GM19328 (cell line): ENCODE measurements at regions not wholly inside any gene's neighbourhood (a gene's known extent, or its start where the extent isn't known, plus 50 kb on each side); places are given as distances from the start of the nearest gene placed in this dataset.
"Not testable (repeated sequence)": the region's sequence is repeated elsewhere in the genome, so short reads cannot be mapped to it uniquely, and the experiment has no call there.

Source experiments
- ATAC-seq: cut with Tn5 transposase; IDR thresholded peaks from one replicate; pipeline ENCODE4 v1.9.1; 2021; ENCODE audit warnings: mild to moderate bottlenecking, moderate library complexity; ENCODE audit not compliant: unreplicated experiment

DNA sequence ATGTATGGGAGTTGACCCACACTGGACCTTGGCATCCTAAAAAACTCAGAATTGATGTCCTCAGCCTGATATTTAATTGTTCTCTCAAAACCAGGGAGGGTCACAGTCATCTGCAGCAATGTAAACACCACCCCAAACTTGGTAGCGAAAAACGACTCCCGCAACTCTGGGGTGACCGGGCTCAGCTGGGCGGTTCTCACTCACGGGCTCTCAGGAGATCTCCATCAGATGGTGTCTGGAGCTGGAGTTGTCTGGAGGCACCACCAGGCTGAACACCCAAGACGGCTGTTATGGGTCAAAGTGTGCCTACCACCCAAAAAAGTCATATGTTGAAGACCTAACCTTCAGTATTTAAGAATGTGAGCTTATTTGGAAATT lies 50.9 kb upstream of the NXT1 start:
- ATAC-seq, result no peak

- ATAC-seq, result no peak
These were observed 51.5 kb upstream of the NXT1 start for GRCh38 chr20:23298926-23299672.

GRCh38 chr20:23298155-23298554 lies 52.4 kb upstream of the NXT1 start:
- no peak for ATAC-seq

DNA sequence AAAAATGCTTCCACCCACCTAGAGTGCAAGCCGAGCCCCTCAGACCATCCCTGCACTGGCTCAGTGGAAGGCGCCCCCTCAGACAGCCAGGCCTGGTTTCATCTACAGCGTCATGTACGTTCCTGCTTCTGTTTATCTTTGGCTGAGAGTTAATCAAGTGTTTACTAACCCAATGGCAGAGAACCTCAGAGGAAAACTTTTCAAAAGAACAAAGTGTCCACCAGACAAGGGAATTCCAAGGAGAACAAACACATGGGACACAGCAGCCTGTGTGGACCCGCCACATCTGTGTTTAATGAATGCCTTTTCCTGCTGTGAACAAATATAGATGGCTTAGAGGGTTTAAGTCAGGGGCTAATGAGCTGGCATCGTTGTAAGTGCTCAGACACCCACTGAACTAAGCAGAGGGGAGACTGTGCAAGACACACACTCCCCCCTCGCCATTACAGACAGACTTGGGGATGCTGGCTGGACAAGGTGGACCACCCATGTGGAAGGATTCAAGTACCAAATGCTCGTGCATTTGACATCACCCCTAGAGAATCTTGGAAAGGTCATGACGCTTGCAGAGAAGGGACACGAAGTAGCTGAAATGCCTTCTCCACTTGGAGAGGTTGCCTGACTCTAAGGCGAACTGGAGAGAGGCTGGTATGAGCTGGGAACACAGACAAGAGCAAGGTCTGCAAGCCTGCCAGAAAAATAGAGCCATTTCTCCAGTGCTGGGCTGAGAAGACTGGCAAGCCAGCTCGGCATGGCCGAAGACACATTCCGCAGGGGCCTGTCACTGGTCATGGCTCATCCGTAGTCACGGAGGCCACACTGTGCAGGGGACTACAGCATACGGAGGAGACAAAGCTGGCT lies 53.5 kb upstream of the NXT1 start:
- no peak for ATAC-seq

GRCh38 chr20:23295934-23296333 lies 54.7 kb upstream of the NXT1 start:
- ATAC-seq, result no peak

DNA sequence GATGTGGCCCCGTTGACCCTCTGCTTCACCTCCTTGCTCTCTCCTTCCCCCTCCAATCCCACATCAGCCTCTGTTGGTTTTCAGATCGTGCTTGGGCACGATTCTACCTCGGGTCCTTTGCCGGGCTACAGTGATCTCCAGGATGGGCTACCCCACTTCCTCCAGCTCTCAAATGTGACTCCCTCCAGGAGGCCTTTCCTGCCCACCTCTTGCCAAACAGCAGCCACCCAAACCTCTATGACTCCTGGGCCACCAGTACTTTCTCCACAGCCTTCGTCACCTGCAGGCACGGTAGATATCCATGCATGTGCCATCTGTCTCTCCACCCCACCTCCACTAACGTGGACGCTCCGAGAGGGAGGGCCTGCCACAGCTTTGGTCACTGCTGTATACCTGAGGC lies 55.9 kb upstream of the NXT1 start:
- no peak for ATAC-seq

DNA sequence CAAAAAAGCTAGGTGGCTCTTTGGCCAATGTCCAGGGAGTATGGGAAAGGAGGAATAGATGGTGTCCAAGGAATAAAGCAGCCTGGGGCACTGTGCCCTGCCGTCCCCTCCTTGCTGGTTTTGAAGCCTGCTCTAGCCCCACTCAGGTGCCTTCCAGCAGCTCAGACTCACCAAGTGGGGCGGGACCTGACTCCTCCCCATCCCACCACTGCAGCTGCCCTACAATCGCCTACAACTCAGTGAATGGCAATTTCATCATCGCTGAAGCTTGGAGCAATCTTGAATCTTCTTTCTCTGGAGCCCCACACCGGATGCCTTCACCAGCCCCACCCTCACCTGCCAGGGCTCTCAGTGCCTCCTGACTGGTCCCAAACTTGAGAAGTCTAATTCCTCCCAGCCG lies 56.4 kb upstream of the NXT1 start:
- ATAC-seq, result no peak

GRCh38 chr20:23293689-23294088 lies 56.9 kb upstream of the NXT1 start:
- ATAC-seq, result no peak

DNA sequence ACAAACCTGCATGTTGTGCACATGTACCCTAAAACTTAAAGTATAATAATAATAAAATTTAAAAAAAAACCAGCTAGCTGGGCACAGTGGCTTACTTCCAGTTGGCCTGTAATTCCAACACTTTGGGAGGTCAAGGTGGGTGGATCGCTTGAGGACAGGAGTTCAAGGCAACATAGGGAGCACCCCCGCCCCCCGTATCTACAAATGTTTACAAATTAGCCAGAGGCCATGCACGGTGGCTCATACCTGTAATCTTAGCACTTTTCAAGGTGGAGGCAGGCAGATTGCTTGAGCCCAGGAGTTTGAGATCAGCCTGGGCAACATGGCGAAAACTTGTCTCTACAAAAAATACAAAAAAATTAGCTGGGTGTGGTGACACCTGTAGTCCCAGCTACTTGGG lies 58.3 kb upstream of the NXT1 start:
- not testable (repeated sequence) for ATAC-seq

DNA sequence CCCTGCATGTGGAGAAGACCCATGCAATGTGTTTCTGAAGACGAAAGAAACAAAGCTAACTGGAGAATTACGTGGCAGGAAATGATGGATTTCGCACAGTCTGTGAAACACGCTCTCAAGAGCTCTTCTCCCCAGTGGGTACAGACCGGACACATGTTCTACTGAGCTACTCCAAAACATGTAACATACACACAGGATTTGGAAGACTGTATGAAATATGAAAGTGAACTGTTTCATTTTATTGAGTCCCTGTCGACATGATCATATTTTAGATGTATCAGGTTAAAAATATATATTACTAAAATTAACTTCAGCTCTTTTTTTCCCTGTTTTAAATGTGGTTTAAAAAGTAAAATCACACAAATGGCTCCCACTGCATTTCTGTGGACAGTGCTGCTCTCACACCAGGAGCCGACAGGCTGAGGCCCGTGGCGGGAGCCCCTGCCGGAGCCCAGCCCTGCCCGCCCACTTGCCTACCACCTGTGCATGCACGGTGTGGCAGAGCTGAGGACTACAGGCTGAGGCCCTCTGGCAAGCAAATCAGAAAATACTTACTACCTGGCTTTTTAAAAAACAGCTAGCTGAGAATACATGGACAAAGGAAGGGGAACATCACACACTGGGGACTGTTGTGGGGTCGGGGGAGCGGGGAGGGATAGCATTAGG lies 58.9 kb upstream of the NXT1 start:
- no peak for ATAC-seq

DNA sequence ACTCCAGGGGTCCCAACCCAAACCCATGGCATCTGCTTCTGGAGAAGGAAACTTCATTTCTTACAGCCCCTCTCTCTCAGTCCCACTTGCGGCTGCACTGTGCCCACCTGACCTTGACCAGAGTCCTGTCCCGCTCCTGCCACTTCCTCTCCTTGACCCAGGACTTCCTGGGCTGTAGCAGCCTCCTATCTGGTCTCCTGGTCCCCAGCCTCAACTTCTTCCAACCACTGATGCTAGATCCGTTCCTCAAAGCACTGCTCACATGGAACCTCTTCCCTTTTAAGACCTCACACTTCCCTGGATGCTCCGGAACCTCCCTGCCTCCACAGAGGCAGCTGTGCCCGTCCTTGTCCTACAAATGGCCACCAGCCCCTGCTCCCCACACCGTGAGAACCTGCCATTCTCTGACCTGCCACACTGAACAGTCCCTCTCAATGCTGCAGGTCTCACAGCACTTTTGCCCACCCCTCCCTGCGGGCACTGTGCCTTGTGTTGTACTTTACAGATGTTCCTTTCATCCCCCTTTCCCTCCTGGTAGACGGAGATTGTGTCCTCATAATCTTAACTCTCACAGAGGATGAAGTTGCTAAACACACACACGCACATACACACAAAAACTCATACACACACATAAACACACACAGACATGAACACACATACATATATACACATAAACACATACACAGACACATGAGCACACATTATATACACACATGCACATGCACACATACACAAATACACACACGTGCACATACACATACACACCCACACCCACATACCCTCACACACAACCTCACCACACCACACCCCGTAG lies 59.6 kb upstream of the NXT1 start:
- ATAC-seq, result no peak

DNA sequence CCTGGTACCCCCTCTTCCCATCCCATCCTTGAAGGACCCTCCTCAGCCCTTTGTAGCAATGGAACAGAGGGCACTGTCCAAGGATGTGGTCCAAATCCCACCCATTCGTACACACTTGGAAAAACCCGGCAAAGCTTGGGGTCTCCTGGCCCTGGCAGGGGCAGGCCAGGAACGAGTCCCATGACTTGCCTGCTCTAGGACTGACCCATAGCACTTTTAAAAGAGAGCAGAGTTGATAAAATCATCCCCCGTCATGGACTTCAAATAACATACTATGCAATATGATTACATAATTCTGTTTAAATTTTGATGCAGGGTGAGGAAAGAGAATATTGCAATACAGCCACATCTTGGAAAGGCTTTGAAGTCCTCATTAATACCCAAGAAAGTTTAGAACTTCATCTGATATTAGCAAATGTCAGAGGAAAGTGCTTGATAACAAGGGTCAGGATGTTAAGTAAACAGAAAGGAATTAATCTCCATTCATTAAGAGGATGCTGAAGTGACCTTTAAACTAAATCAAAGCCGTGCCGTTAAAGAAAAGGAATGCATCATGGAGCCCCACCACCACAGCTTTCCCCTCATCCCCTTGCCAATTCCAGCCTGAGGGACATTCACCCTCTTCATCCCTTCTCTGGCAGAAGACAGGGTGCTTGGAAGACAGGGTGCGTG lies 60.7 kb upstream of the NXT1 start:
- ATAC-seq, result no peak

DNA sequence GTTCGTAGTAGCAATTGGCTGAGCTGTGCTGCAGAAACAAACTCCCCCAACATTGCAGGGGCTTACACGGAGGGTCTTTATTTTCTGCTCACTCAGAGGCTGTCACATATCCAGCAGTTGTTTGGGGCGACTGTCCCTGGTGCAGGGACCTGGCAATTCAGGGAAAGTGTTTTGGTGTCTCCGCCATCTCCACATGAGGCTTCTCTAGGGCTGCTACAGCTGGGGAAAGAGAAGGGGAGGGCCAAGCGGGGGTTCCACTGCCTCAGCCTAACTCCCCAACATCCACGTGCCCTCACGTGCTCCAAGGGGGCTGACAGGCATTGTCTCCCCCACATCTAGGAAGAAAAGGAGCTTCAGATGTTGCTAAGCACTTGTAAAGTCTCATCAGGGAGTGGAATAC lies 61.3 kb upstream of the NXT1 start:
- no peak for ATAC-seq

GRCh38 chr20:23287354-23288190 lies 63.0 kb upstream of the NXT1 start:
- ATAC-seq, result no peak

- no peak for ATAC-seq
These were observed 64.2 kb upstream of the NXT1 start for GRCh38 chr20:23286346-23286745.

GRCh38 chr20:23285536-23285935 lies 65.1 kb upstream of the NXT1 start:
- ATAC-seq, result no peak

DNA sequence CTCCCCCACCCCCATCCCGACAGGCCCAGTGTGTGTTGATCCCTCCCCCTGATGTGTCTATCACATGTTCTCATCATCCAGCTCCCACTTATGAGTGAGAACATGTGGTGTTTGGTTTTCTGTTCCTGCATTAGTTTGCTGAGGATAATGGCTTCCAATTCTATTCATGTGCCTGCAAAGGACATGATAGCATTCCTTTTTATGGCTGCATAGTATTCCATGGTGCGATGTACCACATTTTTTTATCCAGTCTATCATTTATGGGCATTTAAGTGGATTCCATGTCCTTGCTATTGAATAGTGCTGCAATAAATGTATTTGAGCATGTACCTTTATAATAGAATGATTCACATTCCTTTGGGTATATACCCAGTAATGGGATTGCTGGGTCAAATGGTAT lies 66.6 kb upstream of the NXT1 start:
- ATAC-seq, result no peak

GRCh38 chr20:23283096-23283850 lies 67.3 kb upstream of the NXT1 start:
- no peak for ATAC-seq

- no peak for ATAC-seq
These were observed 68.0 kb upstream of the NXT1 start for GRCh38 chr20:23282546-23282945.
